ENCODE measurements at regions not wholly inside any gene's neighbourhood (a gene's known extent, or its start where the extent isn't known, plus 50 kb on each side); places are given as distances from the start of the nearest gene placed in this dataset.

- intact Hi-C loops (cut with DNase I; ENCODE audit: low total_unique reads), result no loop called here
- no peaks in the 10 kb centered on the region for H3K36me3 ChIP-seq
- no peak for DNase-seq
- no peak overlapping the region for H3K27ac ChIP-seq
- no peaks in the 10 kb centered on the region for H3K4me1 ChIP-seq
- H3K9me3 ChIP-seq, result no peaks in the 10 kb centered on the region
- H3K27me3 ChIP-seq (replicated peaks in 1 of 7), result no peaks in the 10 kb centered on the region
- H3K4me3 ChIP-seq, result no peak overlapping the region
- WGBS, 5 donors, result 84 to 94% (median 87%) methylated on average over 1 of the region's 1 CpG
- no peak for TF ChIP-seq POLR2AphosphoS5 (IDR thresholded peaks at IDR 0.05)
- no peak for TF ChIP-seq CTCF (IDR thresholded peaks at IDR 0.05 in 8 of 11, conservative IDR thresholded peaks at IDR 0.05 in 3 of 11)
- TF ChIP-seq POLR2A (IDR thresholded peaks at IDR 0.05), result no peak
These were observed 786.4 kb upstream of the ARPP21 start for GRCh38 chr3:34852844-34853439.

- Histone ChIP-seq H3K9me3 (no peaks in the 10 kb centered on the region), H3K4me1 (no peaks in the 10 kb centered on the region), H3K27me3 (replicated peaks in 1 of 7) (no peaks in the 10 kb centered on the region), H3K4me3 (no peak overlapping the region), H3K36me3 (no peaks in the 10 kb centered on the region), H3K27ac (no peak overlapping the region)
- intact Hi-C loops (cut with DNase I; ENCODE audit: low total_unique reads), result no loop called here
- TF ChIP-seq POLR2A (IDR thresholded peaks at IDR 0.05) (no peak), CTCF (IDR thresholded peaks at IDR 0.05 in 8 of 11, conservative IDR thresholded peaks at IDR 0.05 in 3 of 11) (no peak), POLR2AphosphoS5 (IDR thresholded peaks at IDR 0.05) (no peak)
- WGBS, 5 donors, result 15 to 30% (median 19%) methylated on average over 7 of the region's 7 CpGs
- DNase-seq, result no peak
These were observed 783.0 kb upstream of the ARPP21 start for GRCh38 chr3:34856081-34856947.

GRCh38 chr3:34858067-34858660 lies 781.2 kb upstream of the ARPP21 start:
- Histone ChIP-seq H3K9me3 (no peaks in the 10 kb centered on the region), H3K27ac (no peak overlapping the region), H3K4me3 (no peak overlapping the region), H3K36me3 (no peaks in the 10 kb centered on the region), H3K4me1 (no peaks in the 10 kb centered on the region), H3K27me3 (replicated peaks in 1 of 7) (no peaks in the 10 kb centered on the region)
- no peak for TF ChIP-seq POLR2AphosphoS5 (IDR thresholded peaks at IDR 0.05)
- no peak for DNase-seq
- intact Hi-C loops (cut with DNase I; ENCODE audit: low total_unique reads), result no loop called here
- 62 to 68% (median 66%) methylated on average over 3 of the region's 3 CpGs for WGBS, 5 donors

GRCh38 chr3:34859746-34860145 lies 779.6 kb upstream of the ARPP21 start:
- no peak for DNase-seq
- no peaks in the 10 kb centered on the region for H3K4me1 ChIP-seq
- no peak overlapping the region for H3K4me3 ChIP-seq
- H3K27me3 ChIP-seq (replicated peaks in 1 of 7), result no peaks in the 10 kb centered on the region
- intact Hi-C loops (cut with DNase I; ENCODE audit: low total_unique reads), result no loop called here
- TF ChIP-seq POLR2AphosphoS5 (IDR thresholded peaks at IDR 0.05), result no peak
- no peak for TF ChIP-seq CTCF (IDR thresholded peaks at IDR 0.05 in 8 of 11, conservative IDR thresholded peaks at IDR 0.05 in 3 of 11)
- TF ChIP-seq POLR2A (IDR thresholded peaks at IDR 0.05), result no peak
- H3K27ac ChIP-seq, result no peak overlapping the region
- H3K36me3 ChIP-seq, result no peaks in the 10 kb centered on the region
- H3K9me3 ChIP-seq, result no peaks in the 10 kb centered on the region
- WGBS, 5 donors, result 58 to 96% (median 77%) methylated on average over 1 of the region's 1 CpG

Data from spleen (tissue), 11 donors.